PC-9 (cell line): ENCODE measurements at regions not wholly inside any gene's neighbourhood (a gene's known extent, or its start where the extent isn't known, plus 50 kb on each side); places are given as distances from the start of the nearest gene placed in this dataset.

Experiments used
- EZH2 ChIP-seq: fragments of 200-600 bp; sonication (generic); IDR thresholded peaks from 2 replicates; pipeline ENCODE4 v1.8.0; 2017; ENCODE audit warnings: antibody characterized with exemption, low read depth
- TF ChIP-seq, protein P1 (sequence below): fragments of 200-600 bp; sonication (generic); conservative IDR thresholded peaks from 2 replicates; pipeline ENCODE4 v1.6.1; 2017; ENCODE audit warnings: mixed run types, antibody characterized with exemption, mild to moderate bottlenecking, moderate library complexity

DNA sequence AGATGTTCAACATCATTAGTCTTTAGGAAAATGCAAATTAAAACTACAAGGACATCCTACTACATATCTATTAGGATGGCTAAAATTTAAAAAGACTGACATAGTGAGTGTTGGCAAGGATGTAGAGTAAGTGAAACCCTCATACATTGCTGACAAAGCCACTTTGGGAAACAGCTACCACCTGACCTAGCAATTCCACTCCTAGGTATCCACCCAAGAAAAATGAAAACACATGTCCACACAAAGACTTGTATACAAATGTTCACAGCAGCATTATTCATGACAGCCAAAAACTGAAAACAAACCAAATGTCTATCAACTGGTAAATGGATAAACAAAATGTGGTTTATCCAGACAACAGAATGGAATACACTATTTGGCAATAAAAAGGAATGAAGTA is 51.7 kb upstream of the DOCK9 start:
- TF ChIP-seq, protein P1, sequence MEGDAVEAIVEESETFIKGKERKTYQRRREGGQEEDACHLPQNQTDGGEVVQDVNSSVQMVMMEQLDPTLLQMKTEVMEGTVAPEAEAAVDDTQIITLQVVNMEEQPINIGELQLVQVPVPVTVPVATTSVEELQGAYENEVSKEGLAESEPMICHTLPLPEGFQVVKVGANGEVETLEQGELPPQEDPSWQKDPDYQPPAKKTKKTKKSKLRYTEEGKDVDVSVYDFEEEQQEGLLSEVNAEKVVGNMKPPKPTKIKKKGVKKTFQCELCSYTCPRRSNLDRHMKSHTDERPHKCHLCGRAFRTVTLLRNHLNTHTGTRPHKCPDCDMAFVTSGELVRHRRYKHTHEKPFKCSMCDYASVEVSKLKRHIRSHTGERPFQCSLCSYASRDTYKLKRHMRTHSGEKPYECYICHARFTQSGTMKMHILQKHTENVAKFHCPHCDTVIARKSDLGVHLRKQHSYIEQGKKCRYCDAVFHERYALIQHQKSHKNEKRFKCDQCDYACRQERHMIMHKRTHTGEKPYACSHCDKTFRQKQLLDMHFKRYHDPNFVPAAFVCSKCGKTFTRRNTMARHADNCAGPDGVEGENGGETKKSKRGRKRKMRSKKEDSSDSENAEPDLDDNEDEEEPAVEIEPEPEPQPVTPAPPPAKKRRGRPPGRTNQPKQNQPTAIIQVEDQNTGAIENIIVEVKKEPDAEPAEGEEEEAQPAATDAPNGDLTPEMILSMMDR = no peak
- TF ChIP-seq EZH2 = no peak
